BE2C (cell line): ENCODE measurements at regions not wholly inside any gene's neighbourhood (a gene's known extent, or its start where the extent isn't known, plus 50 kb on each side); places are given as distances from the start of the nearest gene placed in this dataset.

ENCODE experiments used
- DNase-seq: peaks from one replicate; pipeline ENCODE4 v3.0.0-alpha.2; 2020
- H3K27me3 ChIP-seq: fragments of 250-450 bp; sonication (Bioruptor Pico); 2 replicates; pipeline ENCODE4 v1.5.1; 2020; ENCODE audit warnings: mild to moderate bottlenecking
- H3K36me3 ChIP-seq: fragments of 250-450 bp; sonication (Bioruptor Pico); 2 replicates; pipeline ENCODE4 v1.5.1; 2020; ENCODE audit warnings: mild to moderate bottlenecking
- H3K4me1 ChIP-seq: fragments of 250-450 bp; sonication (Bioruptor Pico); 2 replicates; pipeline ENCODE4 v1.5.1; 2020
- H3K4me3 ChIP-seq: 2 replicates; pipeline ENCODE4 v1.5.1; 2011; ENCODE audit warnings: low read depth, low read length
- H3K9me3 ChIP-seq: fragments of 250-450 bp; sonication (Bioruptor Pico); 2 replicates; pipeline ENCODE4 v1.5.1; 2020
- TF ChIP-seq, protein P1 (sequence below): IDR thresholded peaks from 2 replicates; pipeline ENCODE4 v1.5.1; 2012; ENCODE audit warnings: mild to moderate bottlenecking, low read depth, low read length

DNA sequence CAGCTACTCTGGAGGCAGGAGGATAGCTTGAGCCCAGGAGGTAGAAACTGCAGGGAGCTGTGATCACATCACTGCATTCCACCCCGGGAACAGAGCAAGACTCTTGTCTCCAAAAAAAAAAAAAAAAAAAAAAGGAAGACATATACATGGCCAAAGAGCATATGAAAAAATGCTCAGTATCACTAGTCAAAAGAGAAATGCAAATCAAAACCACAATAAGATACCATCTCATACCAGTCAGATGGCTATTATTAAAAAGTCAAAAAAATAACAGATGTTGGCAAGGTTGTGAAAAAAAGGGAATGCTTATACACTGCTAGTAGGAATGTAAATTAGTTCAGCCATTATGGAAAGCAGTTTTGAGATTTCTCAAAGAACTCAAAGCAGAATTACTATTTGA lies 174.8 kb upstream of the ATF7IP start:
- Histone ChIP-seq H3K4me3 (no peak overlapping the region), H3K36me3 (no peaks in the 10 kb centered on the region), H3K9me3 (no peaks in the 10 kb centered on the region), H3K27me3 (no peaks in the 10 kb centered on the region; the same call in 1 of the 2 replicates), H3K4me1 (no peaks in the 10 kb centered on the region)
- TF ChIP-seq, protein P1, sequence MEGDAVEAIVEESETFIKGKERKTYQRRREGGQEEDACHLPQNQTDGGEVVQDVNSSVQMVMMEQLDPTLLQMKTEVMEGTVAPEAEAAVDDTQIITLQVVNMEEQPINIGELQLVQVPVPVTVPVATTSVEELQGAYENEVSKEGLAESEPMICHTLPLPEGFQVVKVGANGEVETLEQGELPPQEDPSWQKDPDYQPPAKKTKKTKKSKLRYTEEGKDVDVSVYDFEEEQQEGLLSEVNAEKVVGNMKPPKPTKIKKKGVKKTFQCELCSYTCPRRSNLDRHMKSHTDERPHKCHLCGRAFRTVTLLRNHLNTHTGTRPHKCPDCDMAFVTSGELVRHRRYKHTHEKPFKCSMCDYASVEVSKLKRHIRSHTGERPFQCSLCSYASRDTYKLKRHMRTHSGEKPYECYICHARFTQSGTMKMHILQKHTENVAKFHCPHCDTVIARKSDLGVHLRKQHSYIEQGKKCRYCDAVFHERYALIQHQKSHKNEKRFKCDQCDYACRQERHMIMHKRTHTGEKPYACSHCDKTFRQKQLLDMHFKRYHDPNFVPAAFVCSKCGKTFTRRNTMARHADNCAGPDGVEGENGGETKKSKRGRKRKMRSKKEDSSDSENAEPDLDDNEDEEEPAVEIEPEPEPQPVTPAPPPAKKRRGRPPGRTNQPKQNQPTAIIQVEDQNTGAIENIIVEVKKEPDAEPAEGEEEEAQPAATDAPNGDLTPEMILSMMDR, result no peak
- no peak for DNase-seq

GRCh38 chr12:14191612-14192011 lies 173.9 kb upstream of the ATF7IP start:
- TF ChIP-seq, protein P1, result no peak
- H3K36me3 ChIP-seq, result no peaks in the 10 kb centered on the region
- no peaks in the 10 kb centered on the region; the same call in 1 of the 2 replicates for H3K27me3 ChIP-seq
- no peaks in the 10 kb centered on the region for H3K4me1 ChIP-seq
- DNase-seq, result no peak
- no peaks in the 10 kb centered on the region; the same call in 1 of the 2 replicates for H3K9me3 ChIP-seq
- H3K4me3 ChIP-seq, result no peak overlapping the region

DNA sequence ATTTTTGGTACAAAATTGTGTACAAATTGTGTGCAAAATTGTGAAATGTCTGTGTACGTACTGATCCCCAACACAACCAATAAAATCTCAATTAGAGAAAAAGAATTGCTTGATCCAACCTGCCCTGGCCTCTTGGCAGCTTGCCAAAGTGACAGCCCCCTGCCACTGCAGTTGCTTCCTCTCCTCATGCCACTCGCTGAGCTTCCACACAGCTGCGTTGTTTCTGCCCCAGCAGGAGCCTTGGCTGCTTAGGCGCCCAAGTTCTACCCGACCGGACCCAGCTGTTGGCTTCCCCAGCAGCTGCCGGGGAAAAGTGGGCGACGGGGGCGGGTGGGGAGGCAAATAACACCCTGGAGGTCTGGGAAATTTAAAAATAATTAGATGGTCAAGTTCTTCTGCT lies 171.8 kb upstream of the ATF7IP start:
- Histone ChIP-seq H3K9me3 (no peaks in the 10 kb centered on the region; the same call in 1 of the 2 replicates), H3K4me1 (no peaks in the 10 kb centered on the region), H3K4me3 (no peak overlapping the region), H3K27me3 (no peaks in the 10 kb centered on the region; the same call in 1 of the 2 replicates), H3K36me3 (no peaks in the 10 kb centered on the region)
- TF ChIP-seq, protein P1, result no peak
- DNase-seq, result peak; percentile 59

DNA sequence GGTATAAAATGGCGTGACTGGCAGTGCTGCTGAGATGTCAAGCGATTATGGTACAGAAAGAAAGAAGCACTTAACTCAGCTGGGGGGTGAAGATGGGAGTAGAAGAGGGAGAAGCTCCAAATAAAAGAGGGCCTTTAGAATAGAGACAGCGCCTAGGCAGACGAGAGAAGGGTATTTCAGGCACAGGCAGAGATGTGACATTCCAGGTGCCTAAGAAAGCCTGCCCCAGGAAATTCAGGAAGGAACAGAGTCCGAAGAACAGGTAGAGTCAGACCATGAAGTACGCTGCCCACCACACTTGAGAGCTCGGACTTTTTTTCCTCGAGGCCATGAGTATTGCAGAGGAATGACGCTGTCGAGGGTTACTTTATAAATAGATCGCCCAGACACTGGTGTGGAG lies 170.9 kb upstream of the ATF7IP start:
- Histone ChIP-seq H3K27me3 (no peaks in the 10 kb centered on the region), H3K9me3 (no peaks in the 10 kb centered on the region; the same call in 1 of the 2 replicates), H3K36me3 (no peaks in the 10 kb centered on the region), H3K4me3 (no peak overlapping the region), H3K4me1 (no peaks in the 10 kb centered on the region)
- TF ChIP-seq, protein P1, result no peak
- no peak for DNase-seq

DNA sequence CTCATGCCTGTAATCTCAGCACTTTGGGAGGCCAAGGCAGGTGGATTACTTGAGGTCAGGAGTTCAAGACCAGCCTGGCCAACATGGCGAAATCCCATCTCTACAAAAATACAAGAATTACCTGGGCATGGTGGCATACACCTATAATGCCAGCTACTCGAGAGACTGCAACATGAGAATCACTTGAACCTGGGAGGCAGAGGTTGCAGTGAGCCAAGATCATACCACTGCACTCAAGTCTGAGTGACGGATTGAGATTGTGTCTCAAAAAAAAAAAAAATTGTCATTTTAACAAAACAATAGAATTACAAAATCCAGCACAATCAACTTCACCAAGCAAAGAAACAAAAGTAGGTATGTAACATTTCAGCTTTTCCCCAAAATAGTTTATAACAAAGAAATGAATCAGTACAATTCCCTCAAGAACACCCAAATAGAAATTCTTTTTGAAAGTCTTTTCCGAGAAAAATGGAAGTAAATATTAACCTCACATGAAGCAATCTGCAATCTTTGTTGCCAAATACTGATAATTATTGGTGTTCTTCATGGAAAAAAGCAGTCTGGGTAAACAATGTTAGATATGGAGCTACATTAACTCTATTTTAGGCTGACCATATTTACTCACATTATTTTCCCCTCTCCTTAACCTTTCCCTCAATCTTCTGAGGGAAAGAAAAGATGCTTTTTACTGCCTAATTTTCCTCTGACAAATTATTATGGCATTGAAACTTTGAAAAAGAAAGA lies 165.9 kb upstream of the ATF7IP start:
- Histone ChIP-seq H3K9me3 (no peaks in the 10 kb centered on the region; the same call in 1 of the 2 replicates), H3K4me3 (no peak overlapping the region), H3K4me1 (no peaks in the 10 kb centered on the region), H3K36me3 (no peaks in the 10 kb centered on the region), H3K27me3 (no peaks in the 10 kb centered on the region)
- no peak for DNase-seq
- TF ChIP-seq, protein P1, result no peak

DNA sequence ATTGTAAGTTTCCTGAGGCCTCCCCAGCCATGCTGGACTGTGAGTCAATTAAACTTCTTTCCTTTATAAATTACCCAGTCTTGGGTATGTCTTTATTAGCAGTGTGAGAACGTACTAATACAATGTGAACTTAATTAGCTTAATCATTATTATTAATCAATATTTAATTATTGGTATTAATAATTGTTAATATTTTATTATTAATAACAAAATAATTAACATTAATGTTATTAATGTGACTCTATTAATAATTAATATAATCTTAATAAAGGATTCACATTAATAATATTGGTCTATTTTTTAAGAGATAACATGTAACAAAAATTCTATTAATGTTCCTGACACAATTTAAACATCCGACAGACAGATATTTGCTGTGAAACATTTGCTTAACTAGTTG lies 164.9 kb upstream of the ATF7IP start:
- no peak overlapping the region for H3K4me3 ChIP-seq
- H3K27me3 ChIP-seq, result no peaks in the 10 kb centered on the region
- no peaks in the 10 kb centered on the region for H3K4me1 ChIP-seq
- TF ChIP-seq, protein P1, result no peak
- H3K36me3 ChIP-seq, result no peaks in the 10 kb centered on the region
- H3K9me3 ChIP-seq, result no peaks in the 10 kb centered on the region; the same call in 1 of the 2 replicates
- no peak for DNase-seq
